ENCODE measurements at regions not wholly inside any gene's neighbourhood (a gene's known extent, or its start where the extent isn't known, plus 50 kb on each side); places are given as distances from the start of the nearest gene placed in this dataset.

DNA sequence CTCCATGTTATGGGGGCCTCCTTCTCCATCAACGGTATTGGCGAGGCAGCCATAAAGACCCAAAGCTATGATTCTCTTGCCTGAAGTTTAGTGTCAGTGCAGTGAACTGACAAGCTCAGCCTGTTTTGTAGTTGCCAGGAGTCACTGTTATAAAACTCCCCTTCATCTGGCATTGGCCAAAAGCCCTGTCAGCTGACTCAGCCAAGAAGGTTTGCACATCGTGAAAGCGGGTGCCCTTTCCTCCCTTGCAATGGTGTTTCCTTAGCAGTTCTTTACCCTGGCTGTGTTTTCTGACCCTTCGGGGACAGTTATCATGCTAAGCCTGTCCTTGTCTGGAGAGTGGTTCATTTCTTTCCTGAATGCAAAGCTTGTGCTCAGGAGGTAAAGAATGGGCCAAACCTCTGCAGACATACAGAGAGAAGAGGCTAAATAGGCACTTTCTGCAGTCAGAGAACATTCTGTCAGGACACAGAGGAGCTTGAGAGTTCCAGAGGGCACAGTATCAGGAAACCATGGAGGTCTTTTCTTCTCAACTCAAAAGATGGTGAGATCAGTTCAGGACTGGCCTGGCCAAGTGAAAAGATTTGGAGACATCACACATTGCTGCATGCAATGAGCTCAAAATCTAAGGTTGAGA lies 414.2 kb downstream of the ZNF521 start:
- no peak for DNase-seq (ENCODE audit: low read depth in 2 of 2)

DNA sequence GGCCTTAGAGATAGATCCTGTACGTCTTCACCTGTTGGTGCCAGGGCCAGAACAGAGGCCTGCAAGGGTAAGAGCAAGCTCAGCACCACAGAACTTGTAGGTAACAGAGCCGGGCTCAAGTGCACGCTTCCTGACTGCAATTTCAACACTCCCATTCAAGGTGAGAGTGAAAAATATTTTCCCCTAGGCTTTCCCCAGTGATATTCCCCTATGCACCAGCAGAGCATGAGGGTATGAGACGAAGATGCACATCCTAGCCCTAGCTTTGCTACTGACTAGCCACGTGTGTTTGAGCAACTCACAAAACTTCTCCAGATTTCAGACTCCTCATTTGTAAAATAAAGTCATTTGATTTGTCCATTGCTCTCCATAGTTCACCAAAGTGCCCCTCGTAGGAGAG lies 411.6 kb downstream of the ZNF521 start:
- no peak for DNase-seq (ENCODE audit: low read depth in 2 of 2)

DNA sequence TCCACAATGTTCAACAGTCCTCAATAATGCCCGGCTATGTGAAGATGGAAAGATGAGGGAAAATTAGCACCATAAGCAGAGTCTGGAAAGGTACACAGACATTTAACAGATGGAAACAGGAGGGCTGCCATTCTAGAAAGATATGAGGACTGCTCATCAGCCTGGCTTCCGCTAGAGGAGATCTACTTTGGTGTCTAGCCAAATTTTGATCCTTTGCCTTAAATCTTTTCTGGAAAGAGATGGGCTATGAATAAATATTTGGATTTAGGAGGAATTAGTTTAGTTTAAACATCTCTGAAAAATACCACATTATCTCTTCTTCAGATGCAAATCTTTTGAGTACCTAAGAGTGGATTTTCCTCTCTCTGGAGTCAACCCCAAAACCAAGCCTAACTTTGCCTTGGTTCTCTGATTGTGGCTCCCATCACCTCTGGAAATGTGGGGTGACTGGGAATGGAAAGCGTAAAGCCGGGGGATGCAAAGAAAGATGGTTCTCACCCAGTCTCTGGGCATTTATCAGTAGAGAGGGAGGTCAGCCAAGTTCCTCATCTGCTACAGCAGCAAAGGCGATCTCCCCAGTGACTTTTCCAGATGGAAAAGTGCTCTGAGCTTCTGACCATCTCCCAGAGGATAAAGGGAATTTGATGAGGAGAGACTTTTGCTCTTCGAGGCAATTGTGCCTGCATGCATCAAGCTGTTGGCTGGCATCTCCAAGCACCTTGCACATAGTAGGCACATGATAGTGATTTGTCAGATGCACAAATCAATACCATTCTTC lies 410.6 kb downstream of the ZNF521 start:
- no peak for DNase-seq (ENCODE audit: low read depth in 2 of 2)

DNA sequence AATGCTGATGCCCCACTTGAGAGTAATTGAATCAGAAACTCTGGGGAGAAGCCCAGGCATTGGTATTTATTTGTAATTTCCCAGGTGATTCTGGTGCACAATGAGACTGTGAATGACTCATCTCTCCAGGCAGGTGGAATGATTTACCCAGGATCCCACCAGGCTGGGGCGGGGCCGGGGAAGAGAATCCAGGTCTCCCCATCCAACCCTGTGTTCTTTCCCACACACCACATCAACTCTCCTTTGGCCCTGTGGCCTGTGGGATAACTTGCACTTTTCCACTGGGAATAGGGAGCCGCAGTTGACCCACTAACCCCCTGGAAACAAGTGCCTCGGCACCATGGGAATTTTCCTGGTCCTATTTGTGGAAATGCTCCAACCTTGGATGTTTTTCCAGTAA lies 409.8 kb downstream of the ZNF521 start:
- DNase-seq (ENCODE audit: low read depth in 2 of 2): no peak

- DNase-seq (ENCODE audit: low read depth in 2 of 2): no peak
These were observed 404.3 kb downstream of the ZNF521 start for GRCh38 chr18:24947521-24948305.

DNA sequence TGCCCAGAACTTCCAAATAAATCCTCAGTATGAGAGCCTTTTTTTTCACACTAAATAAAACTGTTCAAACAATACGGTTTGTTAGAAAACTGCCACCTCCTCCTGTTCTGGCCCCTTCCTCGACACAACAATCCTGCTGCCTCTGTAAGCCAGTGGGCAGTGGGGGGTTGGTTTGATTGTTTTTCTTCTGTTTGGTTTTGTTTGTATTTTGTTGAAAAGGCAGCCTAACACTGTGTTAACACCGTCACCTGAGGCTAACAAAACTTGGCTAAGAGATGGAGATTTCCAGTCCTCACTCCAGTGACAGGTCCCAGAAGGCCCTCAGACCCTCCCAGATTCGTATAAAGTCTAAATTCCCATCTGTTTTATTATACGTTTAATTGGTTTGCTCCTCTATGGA lies 402.1 kb downstream of the ZNF521 start:
- DNase-seq (ENCODE audit: low read depth in 2 of 2): no peak

DNA sequence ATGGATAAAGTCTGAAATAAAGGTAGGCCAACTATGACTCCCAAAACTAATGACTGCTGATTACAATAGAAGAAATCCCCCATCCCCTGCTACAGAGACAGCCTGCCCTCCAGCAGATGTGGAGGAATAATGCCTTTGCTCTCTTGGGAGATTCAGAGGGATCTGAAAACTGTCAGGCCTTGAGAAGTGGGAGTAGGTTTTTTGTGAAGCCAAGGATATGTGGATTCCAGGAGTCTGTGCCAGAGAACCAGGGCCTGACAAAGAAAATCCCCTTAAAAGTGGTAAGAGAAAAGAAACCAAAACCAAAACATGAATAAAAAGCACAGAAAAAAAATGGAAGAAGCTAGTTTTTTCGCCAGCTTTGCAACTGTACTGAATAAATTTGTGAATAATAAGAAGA lies 397.6 kb downstream of the ZNF521 start:
- DNase-seq (ENCODE audit: low read depth in 2 of 2): no peak

- no peak for DNase-seq (ENCODE audit: low read depth in 2 of 2)
These were observed 394.0 kb downstream of the ZNF521 start for GRCh38 chr18:24958001-24958400.

GRCh38 chr18:24959051-24959476 lies 392.9 kb downstream of the ZNF521 start:
- no peak for DNase-seq (ENCODE audit: low read depth in 2 of 2)

- DNase-seq (ENCODE audit: low read depth in 2 of 2): no peak
These were observed 387.8 kb downstream of the ZNF521 start for GRCh38 chr18:24964216-24964615.

GRCh38 chr18:24968238-24968775 lies 383.7 kb downstream of the ZNF521 start:
- no peak for DNase-seq (ENCODE audit: low read depth in 2 of 2)

- DNase-seq (ENCODE audit: low read depth in 2 of 2): no peak
These were observed 379.4 kb downstream of the ZNF521 start for GRCh38 chr18:24972577-24972976.

- no peak for DNase-seq (ENCODE audit: low read depth in 2 of 2)
These were observed 377.5 kb downstream of the ZNF521 start for GRCh38 chr18:24974431-24974830.

- no peak for DNase-seq (ENCODE audit: low read depth in 2 of 2)
These were observed 376.2 kb downstream of the ZNF521 start for GRCh38 chr18:24975496-24976372.

- DNase-seq (ENCODE audit: low read depth in 2 of 2): no peak
These were observed 375.5 kb downstream of the ZNF521 start for GRCh38 chr18:24976502-24976901.

- no peak for DNase-seq (ENCODE audit: low read depth in 2 of 2)
These were observed 372.7 kb downstream of the ZNF521 start for GRCh38 chr18:24979235-24979634.

DNA sequence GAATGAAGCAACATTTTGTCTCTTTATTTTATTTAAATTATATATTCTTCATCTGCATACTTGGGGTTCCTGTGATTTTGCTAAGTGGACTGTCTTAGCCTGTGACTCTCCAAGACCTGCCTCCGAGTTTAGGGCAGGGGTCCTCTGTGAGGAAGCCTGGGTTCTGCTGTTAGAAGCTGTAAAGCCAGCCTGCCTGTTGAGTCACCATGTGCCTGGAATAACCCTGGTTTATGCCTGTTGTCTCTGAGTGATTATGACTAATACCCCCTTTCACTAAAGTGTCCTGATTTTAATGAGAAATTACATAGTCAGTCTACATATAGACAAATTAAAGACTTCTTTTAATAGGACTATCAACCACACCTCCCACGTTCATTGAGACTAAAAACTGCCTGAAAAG lies 369.1 kb downstream of the ZNF521 start:
- DNase-seq (ENCODE audit: low read depth in 2 of 2): no peak

- no peak for DNase-seq (ENCODE audit: low read depth in 2 of 2)
These were observed 368.3 kb downstream of the ZNF521 start for GRCh38 chr18:24983566-24984139.

DNA sequence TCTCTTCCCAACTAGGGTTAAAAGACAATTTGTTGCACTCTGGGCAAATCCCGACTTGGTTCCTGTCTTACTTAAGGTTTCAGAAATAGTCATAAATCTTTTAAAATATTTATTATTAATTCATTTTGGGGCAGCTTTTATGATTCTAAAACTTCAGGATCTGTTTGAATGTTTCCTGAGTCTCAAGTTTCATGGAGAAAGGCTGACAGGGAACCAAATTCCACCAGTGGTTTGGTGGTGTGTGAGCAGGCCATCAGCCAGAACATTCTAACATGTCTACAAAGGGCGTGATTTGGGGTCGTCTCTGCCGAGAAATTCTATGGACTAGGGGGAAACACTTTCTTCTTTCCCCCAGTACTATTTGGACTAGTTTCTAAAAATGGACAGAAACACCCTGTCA lies 366.4 kb downstream of the ZNF521 start:
- no peak for DNase-seq (ENCODE audit: low read depth in 2 of 2)

GRCh38 chr18:24986666-24987302 lies 365.2 kb downstream of the ZNF521 start:
- DNase-seq (ENCODE audit: low read depth in 2 of 2): no peak

Data from stimulated activated CD4-positive, alpha-beta T cell treated with anti-CD3 and anti-CD28 coated beads, Interleukin-4, amount 100 ng/mL, for 48 hours (primary cell).